GM19395 (cell line): ENCODE measurements at regions not wholly inside any gene's neighbourhood (a gene's known extent, or its start where the extent isn't known, plus 50 kb on each side); places are given as distances from the start of the nearest gene placed in this dataset.

Experiments used
- ATAC-seq: cut with Tn5 transposase; IDR thresholded peaks from one replicate; pipeline ENCODE4 v1.9.1; 2021; ENCODE audit warnings: mild to moderate bottlenecking, moderate library complexity; ENCODE audit not compliant: unreplicated experiment

DNA sequence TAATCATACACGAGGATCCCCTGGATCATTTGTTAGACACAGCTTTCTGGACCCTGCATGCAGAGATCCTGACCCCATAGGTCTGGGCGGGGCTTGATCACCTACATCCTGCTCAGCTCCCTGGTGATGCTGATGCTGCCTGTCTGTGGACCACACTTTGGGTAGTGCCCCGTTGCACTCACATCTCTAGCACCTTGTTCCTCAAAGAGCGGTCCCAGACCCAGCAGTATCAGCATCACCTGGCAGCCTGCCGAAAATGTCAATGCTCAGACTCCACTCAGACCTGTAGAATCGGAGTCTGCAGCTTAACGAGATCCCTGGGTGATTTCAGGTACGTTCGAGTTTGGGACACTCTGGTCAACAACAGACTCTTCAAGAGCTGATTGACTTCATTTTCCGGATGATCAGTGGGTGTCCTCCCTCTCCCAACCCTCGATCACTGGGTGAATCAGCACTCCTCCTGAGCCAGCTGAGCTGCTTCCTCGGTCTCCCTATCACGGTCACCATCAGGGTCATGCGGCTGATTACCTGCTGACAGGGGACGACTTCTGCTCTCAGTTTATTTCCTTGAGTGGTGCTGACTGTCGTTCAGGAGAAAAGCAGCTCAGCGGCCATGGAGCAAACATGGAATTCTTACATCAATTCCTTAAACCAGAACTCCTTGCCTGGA, 150.6 kb upstream of the RAB12 start:
- no peak for ATAC-seq

DNA sequence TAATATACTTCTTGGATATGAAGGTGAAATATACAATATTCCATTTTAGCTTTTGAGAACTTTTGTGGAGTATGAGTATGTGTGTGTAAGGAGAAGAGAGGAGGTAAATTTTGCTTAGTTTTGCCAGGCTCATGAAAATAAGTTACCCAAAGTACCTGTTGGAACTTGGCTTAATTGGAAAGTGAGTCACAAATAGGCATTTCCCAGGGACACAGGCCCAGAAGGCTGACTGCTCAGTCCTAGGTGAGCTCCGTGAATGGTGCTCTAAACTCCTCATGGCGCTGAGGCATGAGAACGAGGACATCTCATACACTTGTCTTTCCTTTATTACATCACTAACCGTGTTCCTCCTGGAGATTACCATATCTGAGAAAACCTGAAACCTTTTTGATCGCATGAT, 148.5 kb upstream of the RAB12 start:
- no peak for ATAC-seq

DNA sequence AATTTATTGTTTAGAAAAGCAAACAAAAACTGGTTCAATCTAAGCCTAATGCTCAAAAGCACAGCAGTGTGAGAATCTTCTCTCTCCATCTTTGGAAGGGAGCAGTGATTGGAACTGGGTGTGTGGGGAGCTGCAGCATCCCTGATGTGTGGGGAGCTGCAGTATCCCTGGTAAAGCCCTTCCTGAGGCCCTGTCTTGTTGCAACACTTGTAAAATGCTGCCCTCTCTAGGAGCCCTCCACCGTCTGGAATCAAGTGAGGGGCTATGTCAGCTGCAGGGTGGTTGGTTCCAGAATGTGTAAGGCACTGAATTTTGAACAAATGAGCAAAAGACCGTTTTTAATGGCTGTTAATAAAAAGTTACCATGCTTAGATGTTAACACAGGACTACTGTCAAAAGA, 147.7 kb upstream of the RAB12 start:
- ATAC-seq, result no peak

DNA sequence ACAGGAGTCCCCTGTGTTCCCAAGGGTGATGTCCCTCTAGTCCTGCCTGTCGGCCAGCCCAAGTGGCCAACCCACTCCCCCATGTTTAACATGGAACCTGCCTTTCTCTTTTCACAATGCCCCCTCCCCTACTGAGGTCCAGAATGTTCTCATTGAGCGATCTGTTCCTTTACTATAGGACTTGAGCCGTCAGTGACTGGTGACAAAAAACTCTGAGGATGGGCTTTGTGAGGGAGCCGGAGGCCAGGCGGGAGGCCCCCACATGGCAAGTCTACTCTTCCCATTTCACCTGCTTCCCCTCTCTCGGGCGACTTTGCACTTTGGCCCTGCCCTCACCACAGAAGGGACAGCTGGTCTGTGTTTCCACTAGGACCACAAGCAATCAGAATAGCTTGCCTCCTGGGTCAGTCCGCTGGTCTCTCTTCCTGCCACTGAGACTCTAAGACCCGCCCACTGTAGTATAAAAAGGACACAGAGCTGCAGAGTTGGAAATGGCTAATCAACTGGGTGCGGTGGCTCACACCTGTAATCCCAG, 146.5 kb upstream of the RAB12 start:
- no peak for ATAC-seq

DNA sequence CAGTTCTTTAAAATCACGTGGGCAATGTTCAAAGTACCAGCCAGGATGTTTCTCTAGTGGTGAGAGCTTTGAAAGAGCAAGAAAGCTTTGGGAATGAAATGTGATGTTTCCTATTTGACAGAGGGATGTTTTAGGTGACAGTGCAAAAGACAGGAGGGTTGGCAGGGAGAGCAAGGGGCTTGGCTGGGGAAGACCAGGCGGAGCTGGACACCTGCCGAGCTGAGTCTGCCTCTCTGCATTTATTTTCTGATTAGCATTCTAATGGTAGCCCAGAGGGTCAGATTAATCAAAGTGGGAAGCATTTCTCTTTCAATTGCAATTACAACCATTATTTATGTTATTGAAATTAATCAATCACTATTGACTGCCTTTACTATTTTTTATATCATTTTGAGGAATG, 145.4 kb upstream of the RAB12 start:
- no peak for ATAC-seq

DNA sequence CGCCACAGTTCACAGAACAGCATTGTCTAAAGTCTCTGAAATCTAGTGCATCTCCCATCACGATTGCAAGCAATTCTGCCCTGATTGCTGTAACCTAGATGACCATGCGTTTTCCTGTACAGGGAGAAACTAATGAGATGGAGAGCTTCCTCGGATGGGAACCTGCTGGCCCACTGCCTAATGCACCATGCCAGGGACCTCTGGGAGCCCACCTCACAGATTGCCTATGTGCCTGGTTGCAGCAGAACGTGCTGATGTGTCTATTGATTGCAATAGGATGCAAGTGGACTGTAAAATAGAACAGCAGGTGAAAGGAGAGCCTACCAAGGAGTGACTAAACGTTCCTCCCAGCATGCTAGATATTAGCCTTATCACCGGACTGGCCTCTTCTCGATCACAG, 141.0 kb upstream of the RAB12 start:
- ATAC-seq, result no peak

DNA sequence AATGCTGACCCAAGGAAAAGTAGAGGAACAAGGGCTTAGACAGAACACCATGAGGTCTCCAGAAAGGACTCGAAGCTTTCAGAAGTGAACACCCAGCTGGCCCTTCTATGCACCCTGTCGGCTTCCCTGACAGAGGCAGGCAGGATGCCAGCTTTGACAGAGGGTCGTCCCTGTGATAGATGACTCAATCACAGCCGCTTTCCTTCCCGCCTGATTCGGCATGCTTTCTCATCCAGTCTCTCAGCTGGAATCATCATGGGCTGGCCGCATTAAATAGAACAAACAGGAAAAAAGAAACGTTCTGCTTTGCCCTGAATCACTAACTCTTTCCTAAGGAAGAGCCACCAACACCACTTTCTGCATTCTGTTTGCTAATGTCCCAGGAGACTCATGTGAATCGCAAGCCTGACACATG, 140.3 kb upstream of the RAB12 start:
- ATAC-seq, result no peak

DNA sequence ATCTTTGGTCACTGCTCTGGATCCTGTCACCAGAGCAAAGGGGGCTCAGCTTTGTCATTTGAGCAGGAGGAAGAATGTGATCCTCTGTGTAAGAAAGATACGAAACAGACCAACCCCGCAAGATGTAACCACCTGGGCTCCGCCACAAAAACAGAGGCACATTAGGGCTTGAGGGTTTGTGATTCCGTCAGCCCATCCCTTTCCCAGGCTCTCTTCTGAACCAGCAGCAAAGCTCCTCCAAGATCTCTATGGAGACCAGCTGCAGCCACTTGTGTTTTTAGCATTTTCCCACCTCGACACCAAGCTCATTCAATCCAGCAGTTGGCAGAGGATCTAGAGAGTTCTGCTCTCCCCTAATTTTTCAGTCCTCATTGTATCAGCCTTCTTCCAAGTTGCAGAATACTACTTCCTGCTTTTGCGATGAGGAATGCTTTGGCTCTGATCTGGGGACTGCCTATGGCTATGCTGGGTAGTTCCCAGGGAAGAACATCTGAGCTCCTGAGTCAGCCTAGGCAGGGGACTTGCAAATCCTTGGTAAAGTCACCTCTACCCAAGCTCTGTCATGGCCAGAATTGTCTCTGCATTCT, 139.6 kb upstream of the RAB12 start:
- no peak for ATAC-seq

DNA sequence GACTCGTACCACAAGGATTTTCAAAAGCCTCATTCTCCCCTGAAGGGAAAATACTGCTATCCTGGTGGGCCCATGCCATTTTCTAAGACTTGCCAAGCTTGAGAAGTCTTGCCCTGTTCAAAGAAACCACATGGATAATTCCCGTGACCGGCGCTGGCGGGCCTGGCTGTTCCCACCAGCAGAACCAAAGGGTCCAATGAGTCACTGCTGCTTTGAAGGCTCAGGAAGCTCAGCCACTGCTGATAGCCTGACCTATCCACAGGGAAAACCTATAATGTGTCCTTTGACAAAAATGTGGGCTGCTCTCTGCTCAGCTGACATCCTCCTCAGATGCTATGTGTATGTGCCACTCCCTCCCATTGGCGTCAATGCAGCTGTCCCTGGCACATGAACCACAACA, 137.9 kb upstream of the RAB12 start:
- no peak for ATAC-seq

DNA sequence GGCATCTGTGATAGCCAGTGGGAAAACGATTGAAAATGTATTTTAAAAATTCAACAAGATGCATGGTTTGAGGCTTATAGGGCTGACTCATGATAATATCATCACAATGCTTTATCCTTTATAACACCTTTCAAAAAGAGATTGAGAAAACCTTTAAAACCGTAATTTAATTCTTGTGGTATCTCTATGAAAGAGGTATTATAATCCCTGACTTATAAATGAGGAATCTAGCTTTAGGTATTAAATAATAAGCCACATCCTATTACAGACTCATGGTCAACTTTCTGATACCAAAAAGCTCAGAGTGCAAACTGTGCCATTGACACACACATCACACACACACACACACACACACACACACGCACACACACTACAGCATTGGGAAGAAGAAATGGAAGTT, 134.6 kb upstream of the RAB12 start:
- ATAC-seq, result no peak

DNA sequence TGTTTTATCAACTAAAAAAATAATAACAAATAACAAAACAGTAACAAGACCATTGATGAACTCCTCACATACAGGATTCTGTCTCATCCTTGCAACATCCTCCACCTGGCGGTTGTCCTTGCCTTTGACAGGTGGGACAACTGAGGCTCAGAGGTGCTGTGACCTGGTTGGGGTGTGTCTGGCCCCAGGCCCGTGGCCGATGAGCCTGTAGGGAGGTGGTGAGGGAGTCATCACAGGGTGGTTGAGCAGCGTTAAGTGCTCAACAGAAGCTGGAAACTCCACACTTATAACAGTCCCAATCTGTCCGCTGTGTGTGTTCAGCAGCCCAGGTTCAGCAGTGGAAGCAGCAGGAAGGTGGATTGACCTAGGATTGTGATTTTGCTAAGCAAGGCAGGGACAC, 131.6 kb upstream of the RAB12 start:
- no peak for ATAC-seq

DNA sequence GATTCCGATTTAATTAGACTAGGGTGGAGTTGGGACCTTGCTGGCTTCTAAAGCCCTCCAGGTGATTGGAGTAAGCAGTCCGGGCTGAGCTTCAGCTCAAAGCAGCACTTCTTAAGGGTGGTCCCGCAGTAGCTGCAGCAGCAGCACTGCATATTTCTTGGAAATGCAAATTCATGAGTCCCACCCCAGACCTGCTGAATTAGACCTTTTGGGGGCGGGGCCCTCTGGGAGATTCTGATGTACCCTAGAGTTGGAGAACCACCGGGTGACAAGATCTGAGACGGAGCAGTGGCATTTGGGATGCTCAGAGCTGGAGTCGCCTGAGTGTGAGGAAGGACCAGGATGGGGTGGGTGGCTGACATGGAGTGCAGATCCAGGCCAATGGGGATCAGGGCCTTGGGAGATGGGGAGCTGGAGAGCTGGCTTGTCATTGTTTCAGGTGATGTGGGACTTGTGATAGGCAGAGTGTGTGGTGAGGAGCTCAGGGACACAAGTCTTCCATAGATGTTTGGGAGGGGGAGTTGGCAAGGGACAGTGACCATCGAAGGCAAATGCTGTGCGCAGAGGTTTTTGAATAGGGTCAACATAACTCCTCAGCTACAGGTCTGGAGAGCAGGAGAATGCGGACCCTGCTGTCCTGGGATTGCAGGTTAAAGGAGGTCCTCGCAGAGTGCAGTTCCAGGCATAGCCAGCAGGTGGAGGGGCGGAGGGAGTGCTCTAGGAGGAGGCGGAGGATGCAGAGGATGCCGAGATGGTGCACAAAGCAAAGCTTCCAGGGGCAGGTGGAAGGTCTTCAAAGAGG, 130.9 kb upstream of the RAB12 start:
- peak; percentile 89 for ATAC-seq

DNA sequence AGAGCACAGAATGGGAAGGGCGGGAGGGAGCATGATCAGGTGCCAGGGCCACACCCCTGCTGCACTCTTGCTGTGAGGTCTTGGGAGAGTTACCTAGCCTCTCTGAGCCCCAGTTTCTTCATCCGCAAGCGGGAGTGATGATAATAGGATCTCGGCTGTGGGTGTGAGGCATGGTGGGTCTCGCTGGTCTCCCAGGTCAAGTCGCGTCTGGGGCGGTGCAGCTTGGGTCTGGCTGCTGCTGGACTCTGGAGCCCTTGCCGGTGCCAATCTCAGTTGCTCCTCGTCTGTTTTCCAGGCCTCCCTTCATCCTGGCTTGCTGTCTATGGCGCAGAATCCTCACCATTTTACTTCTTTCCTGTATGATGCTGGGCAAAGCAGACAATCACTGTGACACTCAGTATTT, 130.3 kb upstream of the RAB12 start:
- ATAC-seq, result no peak

DNA sequence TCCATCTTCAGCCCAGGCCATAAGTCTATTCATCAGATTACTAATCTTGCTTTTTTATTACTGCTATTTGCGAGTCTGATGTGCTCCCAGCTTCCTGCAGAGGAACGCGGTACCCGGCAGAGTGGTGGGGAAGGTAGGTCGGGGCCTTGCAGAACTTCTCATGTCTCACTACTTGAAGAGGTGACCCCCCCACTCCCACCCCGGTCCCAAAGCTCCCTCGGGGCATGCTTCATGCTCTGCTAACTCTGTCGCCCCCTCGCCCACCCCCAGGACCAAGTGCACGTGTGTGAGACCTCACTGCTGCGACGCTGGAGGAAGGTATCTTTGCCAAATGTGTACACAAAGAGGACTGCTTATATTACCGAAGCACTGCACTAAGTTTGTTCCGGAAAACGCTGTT, 129.4 kb upstream of the RAB12 start:
- ATAC-seq, result no peak

DNA sequence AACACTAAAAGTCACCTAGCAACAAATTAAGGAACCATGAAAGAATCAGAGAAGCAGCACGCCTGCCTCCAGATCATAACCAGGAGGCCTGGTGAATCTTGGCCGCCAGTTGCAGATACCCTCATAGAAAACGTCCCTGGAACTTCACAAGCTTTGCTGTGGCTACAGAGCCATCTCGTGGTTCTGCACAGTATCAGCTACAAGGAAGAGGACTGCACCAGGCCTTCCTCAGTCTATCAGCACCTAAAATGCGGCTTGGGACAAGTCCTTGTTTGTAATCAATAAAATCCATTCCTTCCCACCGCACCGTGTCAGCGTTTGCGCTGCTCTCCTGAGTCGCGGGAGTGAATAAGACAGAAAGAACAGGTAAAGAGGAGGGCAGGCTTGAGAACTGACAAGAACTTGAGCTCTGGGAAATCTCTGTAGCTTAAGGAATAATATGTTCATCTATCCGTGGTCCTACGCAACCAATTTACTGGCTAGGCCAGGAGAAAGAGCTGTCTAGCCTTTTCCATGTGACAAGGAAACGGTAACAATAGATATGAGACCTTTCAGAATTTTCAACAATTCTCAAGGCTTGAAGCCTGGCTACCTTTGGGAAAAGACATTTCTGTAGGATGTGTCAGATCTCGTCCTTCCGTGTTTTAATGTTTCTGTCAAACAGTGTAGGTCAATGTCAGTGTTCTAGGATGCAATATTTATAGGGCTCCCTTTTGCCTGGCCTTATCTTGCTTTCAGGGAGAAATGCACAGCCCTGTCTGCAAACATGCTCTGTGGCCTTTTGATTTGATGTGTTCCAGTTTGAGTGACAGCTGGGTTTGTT, 128.5 kb upstream of the RAB12 start:
- no peak for ATAC-seq

DNA sequence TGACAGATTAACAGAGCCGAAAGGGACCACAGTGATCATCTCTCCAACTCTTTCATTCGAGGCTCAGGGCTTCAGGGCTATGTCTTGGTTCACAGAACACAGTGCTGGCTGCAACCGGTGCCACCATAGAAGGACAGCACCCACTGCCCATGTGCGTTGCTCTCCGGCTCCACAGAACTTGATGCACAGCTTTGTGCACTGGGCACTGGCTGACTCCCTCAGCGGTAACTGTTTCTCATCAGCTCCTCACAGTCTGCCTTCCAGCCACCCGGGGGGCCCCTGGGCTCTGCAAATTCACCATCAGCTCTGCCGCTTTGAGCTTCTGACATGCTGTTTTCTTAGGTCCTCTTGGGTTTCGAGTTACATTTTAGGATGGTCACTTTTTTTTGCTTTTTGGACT, 124.3 kb upstream of the RAB12 start:
- no peak for ATAC-seq

DNA sequence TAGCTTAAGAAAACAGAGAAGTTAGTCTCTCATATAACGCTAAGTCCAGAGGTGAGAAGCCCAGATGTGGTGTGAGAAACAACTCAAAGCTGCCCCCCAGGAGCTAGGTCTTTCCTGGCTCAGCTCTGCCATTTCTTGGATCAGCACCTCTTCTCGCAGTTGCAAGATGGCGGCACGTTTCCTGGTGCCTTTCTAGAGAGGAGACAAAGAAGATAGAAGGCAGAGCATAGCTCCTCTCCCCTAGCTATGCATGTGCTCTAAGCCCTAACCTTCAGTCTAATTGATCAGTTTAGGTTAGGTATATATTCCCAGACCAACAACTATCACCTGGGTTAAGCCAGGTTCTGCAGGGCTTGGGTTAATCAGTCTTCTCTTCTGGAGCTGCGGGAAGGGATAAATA, 119.5 kb upstream of the RAB12 start:
- ATAC-seq, result no peak

DNA sequence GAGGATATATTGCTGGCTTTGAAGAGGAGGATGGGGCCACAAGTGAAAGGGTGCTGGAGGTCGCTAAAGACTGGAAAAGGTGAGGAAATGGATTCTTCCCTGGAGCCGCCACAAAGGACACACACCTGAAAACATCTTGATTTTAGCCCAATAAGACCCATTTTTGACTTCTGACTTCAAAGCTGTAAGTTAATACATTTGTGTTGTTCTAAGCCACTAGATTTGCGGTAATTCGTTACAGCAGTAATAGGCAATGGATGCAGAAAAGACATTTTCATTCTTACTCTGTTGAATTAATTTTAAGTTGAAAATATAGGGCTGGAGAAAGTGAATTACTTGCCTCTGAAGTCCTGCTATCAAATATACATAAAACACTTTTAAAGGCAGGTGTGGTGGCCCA, 117.7 kb upstream of the RAB12 start:
- ATAC-seq, result no peak

DNA sequence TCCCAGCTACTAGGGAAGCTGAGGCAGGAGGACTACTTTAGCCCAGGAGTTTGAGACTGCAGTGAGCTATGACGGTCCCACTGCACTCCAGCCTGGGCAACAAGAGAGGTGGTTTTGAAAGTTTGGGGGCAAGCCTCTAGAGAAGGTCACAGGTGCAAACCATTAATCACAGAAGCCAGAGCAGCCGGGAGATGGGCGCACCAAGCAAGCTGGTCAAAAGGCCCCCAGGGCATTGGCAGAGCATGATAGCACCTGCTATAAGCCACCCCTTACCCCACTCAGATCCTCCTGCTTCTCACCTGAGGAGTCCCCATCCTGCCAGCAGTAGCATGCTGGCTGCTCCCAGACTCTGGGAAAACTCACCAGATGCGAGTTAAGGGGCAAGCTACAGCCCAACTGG, 116.1 kb upstream of the RAB12 start:
- no peak for ATAC-seq

DNA sequence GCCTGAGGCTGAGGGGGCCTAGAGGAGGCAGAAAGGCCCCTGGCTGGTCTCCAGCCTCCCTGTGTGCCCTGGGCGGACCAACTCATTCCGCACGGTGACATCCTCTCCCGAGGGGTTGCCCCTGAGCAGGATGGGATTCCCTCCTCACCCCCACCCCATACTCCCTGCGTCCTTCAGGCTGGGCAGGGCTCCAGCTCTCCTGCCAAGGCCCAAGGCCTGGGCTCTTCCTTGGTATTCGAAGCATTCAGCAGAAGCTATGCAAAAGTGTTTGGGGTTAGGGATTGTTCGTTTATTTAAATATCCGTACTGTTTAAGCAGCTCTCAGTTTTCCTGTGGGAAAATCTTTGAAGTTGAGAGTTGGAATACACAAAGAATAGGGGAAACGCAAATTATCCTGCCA, 113.1 kb upstream of the RAB12 start:
- no peak for ATAC-seq

DNA sequence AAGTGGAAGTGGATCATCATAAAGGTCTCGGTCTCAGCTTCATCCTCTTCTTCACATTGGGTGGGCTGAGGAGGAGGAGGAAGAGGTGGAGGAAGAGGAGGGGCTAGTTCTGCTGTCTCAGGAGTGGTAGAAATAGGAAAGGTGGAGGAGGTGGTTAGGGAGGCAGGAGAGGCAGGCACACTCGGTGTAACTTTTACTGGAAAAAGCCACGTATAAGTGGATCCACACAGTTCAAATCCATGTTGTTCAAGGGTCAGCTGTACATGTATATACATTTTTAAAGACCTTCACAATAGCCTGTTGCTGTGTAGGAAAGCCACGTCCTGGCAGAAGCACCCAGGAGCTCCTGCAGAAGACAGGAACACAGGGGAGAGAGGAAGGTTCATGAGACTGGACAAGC, 110.3 kb upstream of the RAB12 start:
- ATAC-seq, result no peak
